Breast epithelium (tissue), 4 donors: ENCODE measurements at regions not wholly inside any gene's neighbourhood (a gene's known extent, or its start where the extent isn't known, plus 50 kb on each side); places are given as distances from the start of the nearest gene placed in this dataset.

ENCODE experiments used
- DNase-seq, 2 donors: peaks; one replicate each; pipeline ENCODE4 v3.0.0-alpha.2; 2019; ENCODE audit warnings: low spot score in 2 of 2
- H3K27ac ChIP-seq, 2 donors: fragments of 200-600 bp; sonication (generic) in 1 of 2; one replicate each; pipeline ENCODE4 v1.5.1; 2016 to 2019; ENCODE audit warnings: mild to moderate bottlenecking in 1 of 2
- H3K27me3 ChIP-seq, 2 donors: fragments of 200-600 bp; sonication (generic) in 1 of 2; one replicate each; pipeline versions ENCODE4 v1.5.1 to v1.6.0; 2017 to 2019; ENCODE audit warnings: control low read depth in 1 of 2, mild to moderate bottlenecking in 1 of 2
- H3K36me3 ChIP-seq: fragments of 200-600 bp; one replicate; pipeline ENCODE4 v1.5.1; 2019
- H3K4me1 ChIP-seq, 2 donors: fragments of 200-600 bp; sonication (generic); one replicate each; pipeline ENCODE4 v1.5.1; 2016 to 2019; ENCODE audit warnings: control low read depth in 1 of 2
- H3K4me3 ChIP-seq, 3 donors: fragments of 200-600 bp; sonication (generic); 1 replicate in 2 of 3; 2 replicates in 1 of 3; pipeline ENCODE4 v1.5.1; 2016 to 2019; ENCODE audit warnings: mild to moderate bottlenecking in 3 of 3, moderate library complexity in 2 of 3
- H3K9me3 ChIP-seq, 2 donors: fragments of 200-600 bp; sonication (generic) in 1 of 2; one replicate each; pipeline ENCODE4 v1.5.1; 2016 to 2019; ENCODE audit warnings: control low read depth in 1 of 2
- CTCF ChIP-seq, 3 donors: fragments of 450-650 bp; IDR thresholded peaks; one replicate each; pipeline ENCODE4 v1.5.1; 2016 to 2017; ENCODE audit warnings: antibody characterized with exemption in 3 of 3, mild to moderate bottlenecking in 3 of 3, moderate library complexity in 3 of 3
- POLR2A ChIP-seq: fragments of 450-650 bp; IDR thresholded peaks from one replicate; pipeline ENCODE4 v1.6.1; 2016; ENCODE audit warnings: antibody characterized with exemption, mild to moderate bottlenecking, moderate library complexity
- POLR2AphosphoS5 ChIP-seq, 3 donors: sonication (generic); formaldehyde crosslinking; IDR thresholded peaks; one replicate each; pipeline ENCODE4 v1.6.1; 2017; ENCODE audit warnings: antibody characterized with exemption in 3 of 3
- intact Hi-C: fragments of 100-400 bp; cut with DNase I; formaldehyde crosslinking; loops from one replicate; pipeline ENCODE4 v1.15.1; 2023; ENCODE audit warnings: low total_unique reads

- no peaks in the 10 kb centered on the region for H3K9me3 ChIP-seq
- no peaks in the 10 kb centered on the region for H3K4me1 ChIP-seq
- no peaks in the 10 kb centered on the region for H3K27me3 ChIP-seq
- TF ChIP-seq POLR2AphosphoS5 (IDR thresholded peaks at IDR 0.05): no peak
- TF ChIP-seq POLR2A: no peak
- TF ChIP-seq CTCF (IDR thresholded peaks at IDR 0.05): no peak
- no peaks in the 10 kb centered on the region for H3K36me3 ChIP-seq
- DNase-seq: no peak
- no peak overlapping the region for H3K4me3 ChIP-seq
- intact Hi-C loops: loop anchor here (5.0 kb wide), 1 partner anchor 328 kb away; no protein-coding TSS in a partner anchor
- no peak overlapping the region for H3K27ac ChIP-seq
Observed at GRCh38 chr18:59049721-59050660, 89.7 kb upstream of the SEC11C start.

- Histone ChIP-seq H3K9me3 (no peaks in the 10 kb centered on the region), H3K4me1 (no peaks in the 10 kb centered on the region)
- intact Hi-C loops: no loop called here
Observed at GRCh38 chr18:59050661-59051057, 89.0 kb upstream of the SEC11C start.

GRCh38 chr18:59051470-59052165, 88.1 kb upstream of the SEC11C start:
- no peaks in the 10 kb centered on the region for H3K36me3 ChIP-seq
- no peaks in the 10 kb centered on the region for H3K4me1 ChIP-seq
- no peaks in the 10 kb centered on the region for H3K27me3 ChIP-seq
- no peaks in the 10 kb centered on the region for H3K9me3 ChIP-seq
- no peak for DNase-seq
- intact Hi-C loops: no loop called here
- TF ChIP-seq POLR2A: no peak
- no peak for TF ChIP-seq POLR2AphosphoS5 (IDR thresholded peaks at IDR 0.05)
- no peak for TF ChIP-seq CTCF (IDR thresholded peaks at IDR 0.05)
- H3K4me3 ChIP-seq: no peak overlapping the region
- no peak overlapping the region for H3K27ac ChIP-seq

More at GRCh38 chr18:59050661-59051057, 89.0 kb upstream of the SEC11C start:
- Histone ChIP-seq H3K36me3 (no peaks in the 10 kb centered on the region), H3K27ac (no peak overlapping the region), H3K27me3 (no peaks in the 10 kb centered on the region), H3K4me3 (no peak overlapping the region)
- no peak for TF ChIP-seq CTCF (IDR thresholded peaks at IDR 0.05)
- no peak for TF ChIP-seq POLR2AphosphoS5 (IDR thresholded peaks at IDR 0.05)
- no peak for TF ChIP-seq POLR2A
- DNase-seq: no peak

- no peak for TF ChIP-seq POLR2AphosphoS5 (IDR thresholded peaks at IDR 0.05)
- no peak for TF ChIP-seq CTCF (IDR thresholded peaks at IDR 0.05)
- no peak for TF ChIP-seq POLR2A
- no peak overlapping the region for H3K4me3 ChIP-seq
- intact Hi-C loops: no loop called here
- no peaks in the 10 kb centered on the region for H3K9me3 ChIP-seq
- no peak overlapping the region for H3K27ac ChIP-seq
- no peaks in the 10 kb centered on the region for H3K36me3 ChIP-seq
- no peaks in the 10 kb centered on the region for H3K4me1 ChIP-seq
- no peak for DNase-seq
- no peaks in the 10 kb centered on the region for H3K27me3 ChIP-seq
Observed at GRCh38 chr18:59052965-59053820, 86.5 kb upstream of the SEC11C start.
